HT1080 (cell line): ENCODE measurements at regions not wholly inside any gene's neighbourhood (a gene's known extent, or its start where the extent isn't known, plus 50 kb on each side); places are given as distances from the start of the nearest gene placed in this dataset.

Experiments used
- DNase-seq: peaks from one replicate; pipeline ENCODE4 v3.0.0-alpha.2; 2015; ENCODE audit warnings: low read depth

- no peak for DNase-seq
These were observed 70.7 kb downstream of the RBFOX3 start for GRCh38 chr17:79539944-79540705.

- DNase-seq, result no peak
These were observed 72.6 kb downstream of the RBFOX3 start for GRCh38 chr17:79538291-79538690.

GRCh38 chr17:79537686-79538085 lies 73.2 kb downstream of the RBFOX3 start:
- no peak for DNase-seq

- DNase-seq, result no peak
These were observed 73.8 kb downstream of the RBFOX3 start for GRCh38 chr17:79537061-79537460.

GRCh38 chr17:79536212-79536840 lies 74.5 kb downstream of the RBFOX3 start:
- no peak for DNase-seq

GRCh38 chr17:79535728-79536025 lies 75.2 kb downstream of the RBFOX3 start:
- DNase-seq, result no peak

GRCh38 chr17:79534851-79535727 lies 75.8 kb downstream of the RBFOX3 start:
- DNase-seq, result no peak

- DNase-seq, result no peak
These were observed 76.7 kb downstream of the RBFOX3 start for GRCh38 chr17:79534111-79534510.

GRCh38 chr17:79533116-79533515 lies 77.7 kb downstream of the RBFOX3 start:
- no peak for DNase-seq

GRCh38 chr17:79532107-79532790 lies 78.6 kb downstream of the RBFOX3 start:
- DNase-seq, result no peak

GRCh38 chr17:79531191-79532095 lies 79.4 kb downstream of the RBFOX3 start:
- DNase-seq, result no peak

- DNase-seq, result no peak
These were observed 80.3 kb downstream of the RBFOX3 start for GRCh38 chr17:79530361-79531105.

- no peak for DNase-seq
These were observed 81.2 kb downstream of the RBFOX3 start for GRCh38 chr17:79529661-79530081.

- no peak for DNase-seq
These were observed 82.2 kb downstream of the RBFOX3 start for GRCh38 chr17:79528592-79529125.

- DNase-seq, result no peak
These were observed 83.5 kb downstream of the RBFOX3 start for GRCh38 chr17:79527306-79527705.

- DNase-seq, result no peak
These were observed 84.8 kb downstream of the RBFOX3 start for GRCh38 chr17:79525793-79526677.

GRCh38 chr17:79524213-79525187 lies 86.4 kb downstream of the RBFOX3 start:
- DNase-seq, result no peak
